MCF 10A (cell line): ENCODE measurements at regions not wholly inside any gene's neighbourhood (a gene's known extent, or its start where the extent isn't known, plus 50 kb on each side); places are given as distances from the start of the nearest gene placed in this dataset.

ENCODE experiments used
- BruUV-seq: library from RNA; stranded (reverse); fragments of 400-500 nt; replicated peaks from 2 replicates; lab custom pipeline; 2021; lab: Mats Ljungman, UMichigan
- CTCF ChIA-PET: fragments of 300-600 bp; sonication (Branson Sonifier 250); formaldehyde crosslinking; extraction: SDS; loops from one replicate; lab custom pipeline; 2021; ENCODE audit warnings: antibody characterized with exemption, inconsistent platforms; lab: Yijun Ruan, JAX
- POLR2A ChIA-PET: fragments of 300-600, 350-650 bp; sonication (Branson Sonifier 250); formaldehyde crosslinking; extraction: SDS; loops from one replicate; lab custom pipeline; 2020; ENCODE audit warnings: antibody characterized with exemption, inconsistent platforms; lab: Yijun Ruan, JAX
- DNase-seq: peaks from one replicate; pipeline ENCODE4 v3.0.0-alpha.2; 2018; ENCODE audit not compliant: unreplicated experiment
- H3K27ac Mint-ChIP-seq: one replicate; pipeline ENCODE4 v1.8.0; 2022; ENCODE audit warnings: mild to moderate bottlenecking, low read depth, mixed read lengths; ENCODE audit not compliant: unreplicated experiment
- H3K27me3 Mint-ChIP-seq: one replicate; pipeline ENCODE4 v1.8.0; 2022; ENCODE audit warnings: mixed read lengths; ENCODE audit not compliant: insufficient read depth, unreplicated experiment
- H3K36me3 Mint-ChIP-seq: one replicate; pipeline ENCODE4 v1.8.0; 2022; ENCODE audit warnings: mild to moderate bottlenecking, moderate library complexity, mixed read lengths; ENCODE audit not compliant: insufficient read depth, unreplicated experiment
- H3K4me1 Mint-ChIP-seq: one replicate; pipeline ENCODE4 v1.8.0; 2022; ENCODE audit warnings: mixed read lengths; ENCODE audit not compliant: insufficient read depth, unreplicated experiment
- H3K4me3 Mint-ChIP-seq: one replicate; pipeline ENCODE4 v1.8.0; 2022; ENCODE audit warnings: mild to moderate bottlenecking, moderate library complexity, mixed read lengths; ENCODE audit not compliant: unreplicated experiment
- H3K9me3 Mint-ChIP-seq: one replicate; pipeline ENCODE4 v1.8.0; 2022; ENCODE audit warnings: mixed read lengths; ENCODE audit not compliant: unreplicated experiment
- CTCF ChIP-seq: fragments of 200-600 bp; IDR thresholded peaks from one replicate; pipeline ENCODE4 v1.8.0; 2022; ENCODE audit warnings: antibody characterized with exemption, mild to moderate bottlenecking; ENCODE audit not compliant: unreplicated experiment
- intact Hi-C: fragments of 100-400 bp; cut with micrococcal nuclease; formaldehyde crosslinking; loops from 2 replicates; pipeline ENCODE4 v1.14.1; 2022

GRCh38 chr1:190807629-190808028, 330.0 kb upstream of the BRINP3 start:
- no peak for DNase-seq
- ChIA-PET CTCF (no interaction called here), POLR2A (no interaction called here)
- no TSS peak for BruUV-seq
- Mint-ChIP-seq H3K27me3 (no peaks in the 10 kb centered on the region), H3K4me3 (no peak overlapping the region), H3K36me3 (no peaks in the 10 kb centered on the region), H3K4me1 (no peaks in the 10 kb centered on the region), H3K27ac (no peak overlapping the region), H3K9me3 (no peaks in the 10 kb centered on the region)
- intact Hi-C loops: no loop called here
- TF ChIP-seq CTCF: no peak

- no peaks in the 10 kb centered on the region for H3K9me3 Mint-ChIP-seq
- DNase-seq: no peak
- no TSS peak for BruUV-seq
- ChIA-PET POLR2A (no interaction called here), CTCF (interaction anchor here (0.7 kb wide), 1 partner anchor 11 kb away, joined by 3 read pairs; no protein-coding TSS in a partner anchor)
- no peaks in the 10 kb centered on the region for H3K27me3 Mint-ChIP-seq
- no peak overlapping the region for H3K27ac Mint-ChIP-seq
- H3K4me3 Mint-ChIP-seq: no peak overlapping the region
- no peak for TF ChIP-seq CTCF
- intact Hi-C loops: no loop called here
- H3K4me1 Mint-ChIP-seq: no peaks in the 10 kb centered on the region
- no peaks in the 10 kb centered on the region for H3K36me3 Mint-ChIP-seq
Measured at GRCh38 chr1:190808035-190808434, 330.4 kb upstream of the BRINP3 start.

GRCh38 chr1:190809312-190809711, 331.6 kb upstream of the BRINP3 start:
- intact Hi-C loops: no loop called here
- no peak overlapping the region for H3K27ac Mint-ChIP-seq
- BruUV-seq: no TSS peak
- no peaks in the 10 kb centered on the region for H3K36me3 Mint-ChIP-seq
- ChIA-PET POLR2A (no interaction called here), CTCF (interaction anchor here (0.6 to 0.7 kb wide), 3 partner anchors 53 to 1502 kb away, joined by 3 to 4 read pairs (median 3); no protein-coding TSS in a partner anchor)
- no peaks in the 10 kb centered on the region for H3K9me3 Mint-ChIP-seq
- no peak for DNase-seq
- no peaks in the 10 kb centered on the region for H3K27me3 Mint-ChIP-seq
- no peaks in the 10 kb centered on the region for H3K4me1 Mint-ChIP-seq
- H3K4me3 Mint-ChIP-seq: no peak overlapping the region
- no peak for TF ChIP-seq CTCF

GRCh38 chr1:190812996-190813395, 335.3 kb upstream of the BRINP3 start:
- Mint-ChIP-seq H3K27ac (no peak overlapping the region), H3K4me1 (no peaks in the 10 kb centered on the region), H3K36me3 (no peaks in the 10 kb centered on the region), H3K4me3 (no peak overlapping the region), H3K27me3 (no peaks in the 10 kb centered on the region), H3K9me3 (no peaks in the 10 kb centered on the region)
- intact Hi-C loops: no loop called here
- DNase-seq: no peak
- ChIA-PET CTCF (interaction anchor here (0.6 kb wide), 2 partner anchors 93 to 1505 kb away, joined by 3 to 4 read pairs; no protein-coding TSS in a partner anchor), POLR2A (no interaction called here)
- TF ChIP-seq CTCF: no peak
- no TSS peak for BruUV-seq
